CD4-positive, alpha-beta T cell (primary cell): ENCODE measurements at regions not wholly inside any gene's neighbourhood (a gene's known extent, or its start where the extent isn't known, plus 50 kb on each side); places are given as distances from the start of the nearest gene placed in this dataset.

Experiments
- ATAC-seq: fragments of 200-7000 bp; cut with Tn5 transposase; one replicate; pipeline ENCODE4 v1.10.0; 2022; ENCODE audit warnings: mild to moderate bottlenecking; ENCODE audit not compliant: poor library complexity
- CTCF ChIA-PET: fragments of 350-600 bp; sonication (Branson Sonifier 250); formaldehyde crosslinking; loops from one replicate; lab custom pipeline; 2021; ENCODE audit warnings: antibody characterized with exemption, inconsistent platforms; lab: Charles Lee
- POLR2A ChIA-PET: fragments of 350-600 bp; sonication (Branson Sonifier 250); formaldehyde crosslinking; loops from one replicate; lab custom pipeline; 2021; ENCODE audit warnings: antibody characterized with exemption, inconsistent platforms; lab: Charles Lee
- DNase-seq, 14 experiments: peaks; one replicate each; pipeline ENCODE4 v3.0.0-alpha.2; 2013 to 2020; ENCODE audit warnings: mixed read lengths in 2 of 14
- H3K27ac ChIP-seq, 2 donors: one replicate each; pipeline versions ENCODE4 v1.5.1 to v1.7.0; 2013; ENCODE audit warnings: low read length in 2 of 2, low read depth in 1 of 2, mild to moderate bottlenecking in 1 of 2
- H3K27me3 ChIP-seq, 2 experiments: 1 replicate in 1 of 2; 2 replicates in 1 of 2; pipeline versions ENCODE4 v1.6.1 to v1.7.0; 2013; ENCODE audit warnings: low read length in 2 of 2, control low read depth in 1 of 2, mild to moderate bottlenecking in 1 of 2, moderate library complexity in 1 of 2; ENCODE audit not compliant: insufficient read depth in 2 of 2, control insufficient read depth in 1 of 2
- H3K36me3 ChIP-seq: one replicate; pipeline ENCODE4 v1.6.1; 2013; ENCODE audit warnings: low read length, control low read depth; ENCODE audit not compliant: insufficient read depth
- H3K4me1 ChIP-seq: one replicate; pipeline ENCODE4 v1.6.1; 2013; ENCODE audit warnings: low read length, control low read depth; ENCODE audit not compliant: insufficient read depth
- H3K4me3 ChIP-seq: one replicate; pipeline ENCODE4 v1.5.1; 2013; ENCODE audit warnings: mild to moderate bottlenecking, low read length, moderate library complexity
- H3K9me3 ChIP-seq, 2 experiments: 1 replicate in 1 of 2; 2 replicates in 1 of 2; pipeline versions ENCODE4 v1.6.1 to v1.7.0; 2013; ENCODE audit warnings: low read length in 2 of 2, mild to moderate bottlenecking in 2 of 2, control low read depth in 1 of 2, moderate library complexity in 1 of 2; ENCODE audit not compliant: control insufficient read depth in 1 of 2, insufficient read depth in 1 of 2
- H3K27ac Mint-ChIP-seq: one replicate; pipeline ENCODE4 v1.8.0; 2020; ENCODE audit warnings: mixed read lengths
- H3K27me3 Mint-ChIP-seq: one replicate; pipeline ENCODE4 v1.8.0; 2021; ENCODE audit warnings: mixed read lengths
- H3K36me3 Mint-ChIP-seq: one replicate; pipeline ENCODE4 v1.8.0; 2021; ENCODE audit warnings: low read depth, mixed read lengths
- H3K4me1 Mint-ChIP-seq: one replicate; pipeline ENCODE4 v1.8.0; 2021; ENCODE audit warnings: low read depth, mixed read lengths
- H3K4me3 Mint-ChIP-seq: one replicate; pipeline ENCODE4 v1.8.0; 2020; ENCODE audit warnings: mild to moderate bottlenecking, mixed read lengths
- H3K9me3 Mint-ChIP-seq: one replicate; pipeline ENCODE4 v1.8.0; 2020; ENCODE audit warnings: mixed read lengths
- intact Hi-C, 2 experiments: fragments of 100-400 bp; cut with DNase I in 1 of 2; cut with micrococcal nuclease in 1 of 2; formaldehyde crosslinking; loops; one replicate each; pipeline versions ENCODE4 v1.15.1 to v1.9.0; 2023 to 2025; cut with DNase I, micrococcal nuclease
- TF ChIP-seq, protein P1 (sequence below): fragments of 200-600 bp; IDR thresholded peaks from one replicate; pipeline ENCODE4 v1.8.0; 2022; ENCODE audit warnings: antibody characterized with exemption, mild to moderate bottlenecking

DNA sequence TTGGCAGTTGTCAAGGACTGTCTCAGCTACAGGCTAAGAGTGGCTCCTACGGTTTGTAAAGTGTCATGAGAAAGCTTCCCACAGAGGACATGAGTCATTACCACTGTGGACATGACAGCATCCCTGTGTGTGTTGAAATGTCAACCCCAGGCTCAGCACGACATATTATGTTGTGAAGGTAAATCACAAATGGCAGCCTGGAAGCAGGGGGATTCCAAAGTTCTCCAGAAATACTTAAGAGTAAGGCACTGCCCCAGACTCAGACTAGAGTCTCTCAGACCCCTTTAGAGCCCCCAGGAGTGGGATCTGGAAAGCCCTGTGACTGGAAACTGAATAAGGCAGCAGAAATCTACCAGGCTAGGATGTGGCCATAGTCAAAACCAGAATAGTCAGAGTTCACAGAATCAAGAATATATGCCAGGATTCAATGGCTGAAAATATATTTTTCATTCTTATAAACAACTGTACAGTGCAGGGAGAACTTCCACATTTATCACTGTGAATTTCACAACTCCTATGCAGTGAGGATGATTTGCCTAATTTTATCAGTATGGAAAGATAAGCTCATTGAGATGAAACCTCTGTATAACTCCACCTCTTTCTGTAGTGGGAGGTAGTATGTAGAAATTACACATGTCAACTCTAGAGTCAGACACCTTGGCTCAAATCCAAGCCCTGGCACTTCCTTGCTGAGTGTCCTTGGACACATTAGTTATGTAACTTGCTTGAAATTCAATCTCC, 237.1 kb upstream of the CFAP20DC start:
- Histone ChIP-seq H3K27me3 (no peaks in the 10 kb centered on the region), H3K36me3 (no peaks in the 10 kb centered on the region), H3K9me3 (no peaks in the 10 kb centered on the region), H3K4me1 (no peaks in the 10 kb centered on the region), H3K4me3 (no peak overlapping the region), H3K27ac (no peak overlapping the region)
- H3K27ac Mint-ChIP-seq: no peak overlapping the region
- intact Hi-C loops: no loop called here
- no peaks in the 10 kb centered on the region for H3K9me3 Mint-ChIP-seq
- peak in 3 of 14 experiments; percentile 1 to 68 (median 52) for DNase-seq
- H3K27me3 Mint-ChIP-seq: no peaks in the 10 kb centered on the region
- H3K4me1 Mint-ChIP-seq: peaks cover 8% of the 10 kb centered on the region
- no peak for ATAC-seq
- H3K36me3 Mint-ChIP-seq: no peaks in the 10 kb centered on the region
- TF ChIP-seq, protein P1, sequence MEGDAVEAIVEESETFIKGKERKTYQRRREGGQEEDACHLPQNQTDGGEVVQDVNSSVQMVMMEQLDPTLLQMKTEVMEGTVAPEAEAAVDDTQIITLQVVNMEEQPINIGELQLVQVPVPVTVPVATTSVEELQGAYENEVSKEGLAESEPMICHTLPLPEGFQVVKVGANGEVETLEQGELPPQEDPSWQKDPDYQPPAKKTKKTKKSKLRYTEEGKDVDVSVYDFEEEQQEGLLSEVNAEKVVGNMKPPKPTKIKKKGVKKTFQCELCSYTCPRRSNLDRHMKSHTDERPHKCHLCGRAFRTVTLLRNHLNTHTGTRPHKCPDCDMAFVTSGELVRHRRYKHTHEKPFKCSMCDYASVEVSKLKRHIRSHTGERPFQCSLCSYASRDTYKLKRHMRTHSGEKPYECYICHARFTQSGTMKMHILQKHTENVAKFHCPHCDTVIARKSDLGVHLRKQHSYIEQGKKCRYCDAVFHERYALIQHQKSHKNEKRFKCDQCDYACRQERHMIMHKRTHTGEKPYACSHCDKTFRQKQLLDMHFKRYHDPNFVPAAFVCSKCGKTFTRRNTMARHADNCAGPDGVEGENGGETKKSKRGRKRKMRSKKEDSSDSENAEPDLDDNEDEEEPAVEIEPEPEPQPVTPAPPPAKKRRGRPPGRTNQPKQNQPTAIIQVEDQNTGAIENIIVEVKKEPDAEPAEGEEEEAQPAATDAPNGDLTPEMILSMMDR: no peak
- CTCF ChIA-PET: no interaction called here
- POLR2A ChIA-PET: no interaction called here
- no peak overlapping the region for H3K4me3 Mint-ChIP-seq

DNA sequence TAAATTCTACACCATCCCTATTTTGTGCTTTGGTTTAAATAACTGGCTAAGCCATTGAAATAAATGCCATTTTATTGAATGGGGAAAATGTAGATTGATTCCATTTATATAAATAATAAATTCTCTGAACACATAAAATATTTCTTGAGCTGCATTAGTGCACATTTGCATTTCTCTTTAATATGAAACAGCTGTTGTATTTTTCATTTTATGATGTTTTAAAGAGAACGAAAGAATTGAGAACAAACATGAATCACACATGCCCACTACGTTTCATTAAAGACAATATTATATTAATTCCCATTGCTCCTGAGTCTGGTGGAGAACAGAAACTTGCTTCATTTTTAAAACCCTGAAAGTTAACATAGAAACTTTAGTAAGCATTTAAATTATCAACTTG, 235.7 kb upstream of the CFAP20DC start:
- H3K27me3 Mint-ChIP-seq: no peaks in the 10 kb centered on the region
- H3K27ac Mint-ChIP-seq: no peak overlapping the region
- DNase-seq (no peak), ATAC-seq (no peak)
- intact Hi-C loops: no loop called here
- H3K36me3 Mint-ChIP-seq: no peaks in the 10 kb centered on the region
- H3K4me1 Mint-ChIP-seq: peaks cover 5% of the 10 kb centered on the region
- TF ChIP-seq, protein P1: no peak
- H3K4me1 ChIP-seq: no peaks in the 10 kb centered on the region
- ChIA-PET POLR2A (no interaction called here), CTCF (no interaction called here)
- no peaks in the 10 kb centered on the region for H3K9me3 Mint-ChIP-seq
- no peaks in the 10 kb centered on the region for H3K27me3 ChIP-seq
- H3K36me3 ChIP-seq: no peaks in the 10 kb centered on the region
- H3K9me3 ChIP-seq: no peaks in the 10 kb centered on the region
- H3K4me3 ChIP-seq: no peak overlapping the region
- no peak overlapping the region for H3K4me3 Mint-ChIP-seq
- H3K27ac ChIP-seq: no peak overlapping the region

DNA sequence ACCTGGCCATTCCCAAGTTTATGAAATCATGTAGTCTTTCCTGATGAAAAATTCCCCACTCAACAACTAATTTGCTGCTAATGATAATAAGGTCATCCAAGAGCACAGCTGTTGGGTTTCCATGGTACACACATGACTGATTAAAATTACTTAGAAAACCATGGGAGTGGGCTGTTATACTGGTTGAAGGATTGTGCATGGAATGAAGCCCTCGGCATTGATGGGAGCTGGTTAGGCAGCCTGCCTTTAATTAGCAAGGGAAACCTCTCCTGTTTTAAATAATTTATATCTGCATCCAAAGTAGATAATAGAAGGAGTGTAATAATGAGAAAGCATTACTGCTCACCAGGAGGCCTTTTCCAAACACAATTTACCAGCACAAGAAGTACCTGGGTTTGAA, 235.1 kb upstream of the CFAP20DC start:
- CTCF ChIA-PET: no interaction called here
- DNase-seq (no peak), ATAC-seq (no peak)
- TF ChIP-seq, protein P1: no peak
- no peaks in the 10 kb centered on the region for H3K36me3 Mint-ChIP-seq
- POLR2A ChIA-PET: no interaction called here
- Histone ChIP-seq H3K4me3 (no peak overlapping the region), H3K9me3 (no peaks in the 10 kb centered on the region), H3K27me3 (no peaks in the 10 kb centered on the region), H3K4me1 (no peaks in the 10 kb centered on the region), H3K36me3 (no peaks in the 10 kb centered on the region), H3K27ac (no peak overlapping the region)
- H3K9me3 Mint-ChIP-seq: no peaks in the 10 kb centered on the region
- H3K27me3 Mint-ChIP-seq: no peaks in the 10 kb centered on the region
- H3K4me1 Mint-ChIP-seq: no peaks in the 10 kb centered on the region
- H3K4me3 Mint-ChIP-seq: no peak overlapping the region
- intact Hi-C loops: no loop called here
- H3K27ac Mint-ChIP-seq: no peak overlapping the region
